GM12864 (cell line): ENCODE measurements at regions not wholly inside any gene's neighbourhood (a gene's known extent, or its start where the extent isn't known, plus 50 kb on each side); places are given as distances from the start of the nearest gene placed in this dataset.
"Not testable (repeated sequence)": the region's sequence is repeated elsewhere in the genome, so short reads cannot be mapped to it uniquely, and the experiment has no call there.

ENCODE experiments used
- DNase-seq: peaks from one replicate; pipeline ENCODE4 v3.0.0-alpha.2; 2011; ENCODE audit warnings: low read depth
- H3K4me3 ChIP-seq: 2 replicates; pipeline ENCODE4 v1.5.1; 2011; ENCODE audit warnings: mild to moderate bottlenecking, low read depth, low read length, control low read depth
- TF ChIP-seq, protein P1 (sequence below): IDR thresholded peaks from 2 replicates; pipeline ENCODE4 v1.5.1; 2011; ENCODE audit warnings: low read depth, mild to moderate bottlenecking, moderate library complexity, low read length, control low read depth, inconsistent platforms; ENCODE audit errors: missing control alignments

DNA sequence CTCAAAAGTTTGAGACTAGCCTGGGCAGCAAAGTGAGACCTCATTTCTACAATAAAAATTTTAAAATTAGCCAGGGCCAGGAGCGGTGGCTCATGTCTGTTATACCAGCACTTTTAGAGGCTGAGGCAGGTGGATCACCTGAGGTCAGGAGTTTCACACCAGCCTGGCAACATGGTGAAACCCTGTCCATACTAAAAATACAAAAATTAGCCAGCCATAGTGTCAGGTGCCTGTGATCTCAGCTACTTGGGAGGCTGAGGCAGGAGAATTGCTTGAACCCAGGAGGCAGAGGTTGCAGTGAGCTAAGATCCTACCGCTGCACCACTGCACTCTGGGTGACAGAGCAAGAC is 85.1 kb upstream of the MAP4 start:
- not testable (repeated sequence) for DNase-seq, H3K4me3 ChIP-seq

DNA sequence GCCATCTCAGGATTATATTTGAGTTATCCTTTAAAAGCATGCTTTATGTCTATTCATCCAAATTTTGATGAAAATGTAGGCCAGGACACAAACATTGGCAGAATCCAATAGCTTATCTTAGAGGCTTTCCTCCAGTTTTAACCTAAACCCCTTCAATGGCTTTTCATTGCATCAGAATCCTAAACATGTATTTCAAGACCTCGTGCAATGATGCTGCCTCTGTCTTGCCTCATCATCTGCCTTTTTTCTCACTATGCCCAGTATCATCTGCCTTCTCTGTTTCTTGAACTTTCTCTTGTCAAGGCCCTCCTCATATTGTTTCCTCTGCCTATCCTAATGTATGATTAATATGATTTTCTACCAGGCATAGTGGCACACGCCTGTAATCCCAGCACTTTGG is 76.1 kb upstream of the MAP4 start:
- H3K4me3 ChIP-seq: no peak overlapping the region
- no peak for DNase-seq
- TF ChIP-seq, protein P1, sequence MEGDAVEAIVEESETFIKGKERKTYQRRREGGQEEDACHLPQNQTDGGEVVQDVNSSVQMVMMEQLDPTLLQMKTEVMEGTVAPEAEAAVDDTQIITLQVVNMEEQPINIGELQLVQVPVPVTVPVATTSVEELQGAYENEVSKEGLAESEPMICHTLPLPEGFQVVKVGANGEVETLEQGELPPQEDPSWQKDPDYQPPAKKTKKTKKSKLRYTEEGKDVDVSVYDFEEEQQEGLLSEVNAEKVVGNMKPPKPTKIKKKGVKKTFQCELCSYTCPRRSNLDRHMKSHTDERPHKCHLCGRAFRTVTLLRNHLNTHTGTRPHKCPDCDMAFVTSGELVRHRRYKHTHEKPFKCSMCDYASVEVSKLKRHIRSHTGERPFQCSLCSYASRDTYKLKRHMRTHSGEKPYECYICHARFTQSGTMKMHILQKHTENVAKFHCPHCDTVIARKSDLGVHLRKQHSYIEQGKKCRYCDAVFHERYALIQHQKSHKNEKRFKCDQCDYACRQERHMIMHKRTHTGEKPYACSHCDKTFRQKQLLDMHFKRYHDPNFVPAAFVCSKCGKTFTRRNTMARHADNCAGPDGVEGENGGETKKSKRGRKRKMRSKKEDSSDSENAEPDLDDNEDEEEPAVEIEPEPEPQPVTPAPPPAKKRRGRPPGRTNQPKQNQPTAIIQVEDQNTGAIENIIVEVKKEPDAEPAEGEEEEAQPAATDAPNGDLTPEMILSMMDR: no peak

DNA sequence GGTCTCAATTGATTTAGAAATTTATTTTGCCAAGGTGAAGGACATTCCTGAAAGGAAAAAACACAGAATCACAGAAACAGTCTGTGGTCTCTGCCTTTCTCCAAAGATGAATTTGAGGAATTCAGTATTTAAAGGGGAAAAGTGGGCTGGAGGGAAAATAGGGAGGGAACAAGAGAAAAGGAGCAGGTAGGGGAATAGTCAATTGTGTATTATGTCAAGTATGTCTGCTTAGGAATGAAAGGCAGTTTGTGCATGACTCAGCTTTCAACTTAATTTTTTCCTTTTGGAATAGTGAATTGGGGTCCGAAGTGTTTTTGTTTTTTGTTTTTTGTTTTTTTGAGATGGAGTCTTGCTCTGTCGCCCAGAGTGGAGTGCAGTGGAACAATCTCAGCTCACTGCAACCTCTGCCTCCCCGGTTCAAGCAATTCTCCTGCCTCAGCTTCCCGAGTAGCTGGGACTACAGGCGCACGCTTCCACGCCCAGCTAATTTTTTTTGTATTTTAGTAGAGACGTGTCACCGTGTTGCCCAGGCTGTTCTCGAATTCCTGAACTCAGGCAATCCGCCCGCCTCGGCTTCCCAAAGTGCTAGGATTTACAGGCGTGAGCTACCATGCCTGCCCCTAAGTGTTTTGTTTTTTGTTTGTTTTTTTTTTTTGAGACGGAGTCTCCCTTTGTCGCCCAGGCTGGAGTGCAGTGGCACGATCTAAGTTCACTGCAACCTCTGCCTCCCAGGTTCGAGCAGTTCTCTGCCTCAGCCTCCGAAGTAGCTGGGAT is 74.1 kb upstream of the MAP4 start:
- TF ChIP-seq, protein P1: no peak
- H3K4me3 ChIP-seq: no peak overlapping the region
- DNase-seq: no peak

DNA sequence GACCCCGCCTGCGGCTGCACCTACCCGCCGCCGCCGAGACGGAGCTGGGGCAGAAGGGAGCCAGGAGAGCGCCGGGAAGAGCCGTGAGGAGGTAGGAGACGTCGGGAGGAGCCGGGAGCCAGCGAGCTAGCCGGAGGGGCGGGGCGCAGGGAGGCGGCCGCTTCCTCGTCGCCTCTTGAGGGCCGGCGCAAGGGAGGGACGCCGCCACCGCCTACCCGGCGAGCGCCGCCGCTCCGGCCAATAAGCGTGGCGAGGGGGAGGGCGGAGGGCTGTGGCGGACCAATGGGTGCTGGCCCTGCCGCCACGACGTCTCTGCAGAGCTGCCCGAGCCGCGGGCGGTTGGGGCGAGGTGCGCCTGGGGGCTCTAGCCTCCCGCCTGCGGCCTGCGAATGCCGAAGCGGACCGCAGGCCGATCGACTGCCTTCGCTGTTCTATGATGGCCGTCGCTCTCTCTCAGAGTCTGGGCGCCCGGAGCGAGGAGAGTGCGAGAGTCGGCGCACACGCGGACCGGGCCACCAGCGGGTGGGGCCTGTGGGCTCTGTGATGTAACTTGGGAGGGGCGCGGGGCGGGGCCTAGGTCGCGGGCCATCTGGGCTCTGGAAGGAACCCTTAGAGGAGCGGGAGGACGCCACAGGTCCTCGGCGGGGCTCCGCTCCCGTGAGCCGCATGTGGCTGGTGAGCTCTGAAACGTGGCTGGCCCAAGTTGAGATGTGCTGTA is 72.7 kb upstream of the MAP4 start:
- DNase-seq: peak; percentile 82
- TF ChIP-seq, protein P1: no peak
- peak overlapping the region; percentile 97 for H3K4me3 ChIP-seq

DNA sequence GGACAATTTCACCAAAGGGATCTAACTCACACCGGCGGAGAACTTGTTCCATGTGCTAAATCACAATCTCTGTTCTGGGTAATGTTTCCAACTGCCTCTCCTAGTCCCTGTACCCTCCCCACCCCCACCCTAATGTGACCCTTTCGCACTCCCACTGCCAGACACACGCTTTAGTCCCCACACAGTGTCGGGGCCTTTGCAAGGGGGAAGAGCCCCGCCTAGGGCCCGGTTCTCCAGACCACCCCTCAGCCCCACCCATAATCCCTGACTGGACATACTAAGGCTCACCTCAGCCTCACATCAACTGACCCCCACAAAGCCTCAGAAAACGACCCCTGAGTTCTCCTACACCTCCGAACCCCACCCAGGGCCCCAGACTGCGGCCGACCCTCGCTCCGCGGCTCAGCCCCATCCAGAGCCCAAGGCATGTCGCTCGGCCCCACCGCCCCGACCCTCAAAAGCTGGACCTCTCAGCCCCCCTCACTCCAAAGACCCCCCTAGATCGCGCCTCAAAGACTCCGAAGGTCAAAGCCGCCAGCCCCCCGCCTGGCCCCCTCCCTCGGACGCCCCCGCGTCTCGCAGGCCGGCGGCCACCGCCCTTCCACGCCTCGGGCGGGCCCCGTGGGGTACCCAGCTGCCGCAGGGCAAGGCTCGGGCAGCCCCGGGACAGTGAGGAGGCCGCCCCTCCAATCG is 72.0 kb upstream of the MAP4 start:
- DNase-seq: no peak
- TF ChIP-seq, protein P1: no peak
- peak overlapping the region; percentile 97 for H3K4me3 ChIP-seq

DNA sequence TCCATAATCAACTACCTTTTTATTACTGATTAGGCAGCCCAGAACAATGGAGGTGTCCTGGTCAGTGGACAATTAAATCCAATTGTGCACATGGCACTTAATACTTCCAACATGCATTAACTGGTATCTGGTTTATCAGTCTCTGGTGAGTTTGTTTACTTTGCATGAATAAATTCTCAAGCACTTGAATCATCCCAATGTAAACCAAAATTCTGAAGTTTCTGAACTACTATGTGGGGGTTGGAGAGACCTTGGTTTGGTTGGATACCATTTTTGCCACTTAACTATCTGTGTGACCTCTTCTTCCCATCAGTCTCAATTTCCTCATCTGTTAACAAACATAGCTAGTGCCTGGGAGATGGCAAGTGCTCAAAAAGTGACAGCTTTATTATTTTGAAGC is 70.5 kb upstream of the MAP4 start:
- DNase-seq: no peak
- TF ChIP-seq, protein P1: no peak
- peak overlapping the region; percentile 97; the same call in 1 of the 2 replicates for H3K4me3 ChIP-seq

DNA sequence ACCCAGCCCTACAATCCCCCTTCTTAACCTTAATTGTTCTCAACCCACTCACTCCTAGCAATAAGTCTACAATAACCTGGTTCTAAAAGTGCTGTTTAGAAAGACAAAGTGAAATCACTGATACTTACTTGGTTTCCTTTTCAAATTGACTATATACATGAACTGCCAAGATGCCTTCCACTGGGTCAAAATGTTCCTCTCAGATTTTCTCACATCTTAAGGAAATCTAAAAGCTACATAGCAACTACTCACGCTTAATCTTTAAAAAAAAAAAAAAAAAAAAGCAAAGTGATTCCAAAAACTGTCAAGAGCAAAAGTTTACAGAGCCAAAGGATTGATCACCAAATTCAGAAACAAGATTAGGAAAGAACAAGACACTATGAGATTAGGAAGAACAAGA is 68.7 kb upstream of the MAP4 start:
- no peak overlapping the region for H3K4me3 ChIP-seq
- TF ChIP-seq, protein P1: no peak
- DNase-seq: peak; percentile 24
